NOMO-1 treated with DMSO at 0.1 percent for 48 hours (cell line): ENCODE measurements at regions not wholly inside any gene's neighbourhood (a gene's known extent, or its start where the extent isn't known, plus 50 kb on each side); places are given as distances from the start of the nearest gene placed in this dataset.
"Not testable (repeated sequence)": the region's sequence is repeated elsewhere in the genome, so short reads cannot be mapped to it uniquely, and the experiment has no call there.

Experiments used
- DNase-seq: peaks from one replicate; lab custom pipeline; 2025; ENCODE audit not compliant: unreplicated experiment; lab: John Stamatoyannopoulos, UW

GRCh38 chr6:100103194-100103593 lies 109.2 kb upstream of the MCHR2 start:
- DNase-seq, result no peak

- DNase-seq, result no peak
These were observed 107.6 kb upstream of the MCHR2 start for GRCh38 chr6:100101644-100102043.

- no peak for DNase-seq
These were observed 106.8 kb upstream of the MCHR2 start for GRCh38 chr6:100100776-100101175.

GRCh38 chr6:100099189-100100074 lies 105.4 kb upstream of the MCHR2 start:
- DNase-seq, result peak; percentile 67

GRCh38 chr6:100096936-100097335 lies 102.9 kb upstream of the MCHR2 start:
- no peak for DNase-seq

- DNase-seq, result no peak
These were observed 102.3 kb upstream of the MCHR2 start for GRCh38 chr6:100096341-100096740.

GRCh38 chr6:100093405-100093804 lies 99.4 kb upstream of the MCHR2 start:
- DNase-seq, result no peak

GRCh38 chr6:100088009-100088408 lies 94.0 kb upstream of the MCHR2 start:
- DNase-seq, result no peak

GRCh38 chr6:100084991-100085364 lies 91.0 kb upstream of the MCHR2 start:
- DNase-seq, result no peak

- DNase-seq, result no peak
These were observed 90.4 kb upstream of the MCHR2 start for GRCh38 chr6:100084316-100084990.

GRCh38 chr6:100078509-100078908 lies 84.5 kb upstream of the MCHR2 start:
- no peak for DNase-seq

GRCh38 chr6:100065348-100065747 lies 71.3 kb upstream of the MCHR2 start:
- no peak for DNase-seq

- no peak for DNase-seq
These were observed 68.6 kb upstream of the MCHR2 start for GRCh38 chr6:100062621-100063020.

- DNase-seq, result no peak
These were observed 63.9 kb upstream of the MCHR2 start for GRCh38 chr6:100057941-100058340.

GRCh38 chr6:100050550-100050949 lies 56.5 kb upstream of the MCHR2 start:
- no peak for DNase-seq

- not testable (repeated sequence) for DNase-seq
These were observed 49.9 kb upstream of the MCHR2 start for GRCh38 chr6:100043961-100044360.
